ENCODE measurements at regions not wholly inside any gene's neighbourhood (a gene's known extent, or its start where the extent isn't known, plus 50 kb on each side); places are given as distances from the start of the nearest gene placed in this dataset.
"Not testable (repeated sequence)": the region's sequence is repeated elsewhere in the genome, so short reads cannot be mapped to it uniquely, and the experiment has no call there.

- TF ChIP-seq, protein P1, sequence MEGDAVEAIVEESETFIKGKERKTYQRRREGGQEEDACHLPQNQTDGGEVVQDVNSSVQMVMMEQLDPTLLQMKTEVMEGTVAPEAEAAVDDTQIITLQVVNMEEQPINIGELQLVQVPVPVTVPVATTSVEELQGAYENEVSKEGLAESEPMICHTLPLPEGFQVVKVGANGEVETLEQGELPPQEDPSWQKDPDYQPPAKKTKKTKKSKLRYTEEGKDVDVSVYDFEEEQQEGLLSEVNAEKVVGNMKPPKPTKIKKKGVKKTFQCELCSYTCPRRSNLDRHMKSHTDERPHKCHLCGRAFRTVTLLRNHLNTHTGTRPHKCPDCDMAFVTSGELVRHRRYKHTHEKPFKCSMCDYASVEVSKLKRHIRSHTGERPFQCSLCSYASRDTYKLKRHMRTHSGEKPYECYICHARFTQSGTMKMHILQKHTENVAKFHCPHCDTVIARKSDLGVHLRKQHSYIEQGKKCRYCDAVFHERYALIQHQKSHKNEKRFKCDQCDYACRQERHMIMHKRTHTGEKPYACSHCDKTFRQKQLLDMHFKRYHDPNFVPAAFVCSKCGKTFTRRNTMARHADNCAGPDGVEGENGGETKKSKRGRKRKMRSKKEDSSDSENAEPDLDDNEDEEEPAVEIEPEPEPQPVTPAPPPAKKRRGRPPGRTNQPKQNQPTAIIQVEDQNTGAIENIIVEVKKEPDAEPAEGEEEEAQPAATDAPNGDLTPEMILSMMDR (IDR thresholded peaks at IDR 0.05; ENCODE audit: insufficient read depth, low read length, poor library complexity, severe bottlenecking), result no peak
- Histone ChIP-seq H3K36me3 (ENCODE audit: control insufficient read depth, insufficient read depth, low read length) (no peaks in the 10 kb centered on the region), H3K4me3 (replicated peaks; ENCODE audit: low read depth, low read length) (no peak overlapping the region), H3K27me3 (replicated peaks; ENCODE audit: control insufficient read depth, insufficient read depth, low read length) (no peaks in the 10 kb centered on the region)
- DNase-seq (ENCODE audit: extremely low read depth, insufficient read length), result no peak
Measured at GRCh38 chr11:38345286-38345685, 1747.2 kb upstream of the RAG2 start.

GRCh38 chr11:38341612-38342011 lies 1743.6 kb upstream of the RAG2 start:
- H3K4me3 ChIP-seq (replicated peaks; ENCODE audit: low read depth, low read length); DNase-seq (ENCODE audit: extremely low read depth, insufficient read length); H3K27me3 ChIP-seq (replicated peaks; ENCODE audit: control insufficient read depth, insufficient read depth, low read length); H3K36me3 ChIP-seq (ENCODE audit: control insufficient read depth, insufficient read depth, low read length): not testable (repeated sequence)

DNA sequence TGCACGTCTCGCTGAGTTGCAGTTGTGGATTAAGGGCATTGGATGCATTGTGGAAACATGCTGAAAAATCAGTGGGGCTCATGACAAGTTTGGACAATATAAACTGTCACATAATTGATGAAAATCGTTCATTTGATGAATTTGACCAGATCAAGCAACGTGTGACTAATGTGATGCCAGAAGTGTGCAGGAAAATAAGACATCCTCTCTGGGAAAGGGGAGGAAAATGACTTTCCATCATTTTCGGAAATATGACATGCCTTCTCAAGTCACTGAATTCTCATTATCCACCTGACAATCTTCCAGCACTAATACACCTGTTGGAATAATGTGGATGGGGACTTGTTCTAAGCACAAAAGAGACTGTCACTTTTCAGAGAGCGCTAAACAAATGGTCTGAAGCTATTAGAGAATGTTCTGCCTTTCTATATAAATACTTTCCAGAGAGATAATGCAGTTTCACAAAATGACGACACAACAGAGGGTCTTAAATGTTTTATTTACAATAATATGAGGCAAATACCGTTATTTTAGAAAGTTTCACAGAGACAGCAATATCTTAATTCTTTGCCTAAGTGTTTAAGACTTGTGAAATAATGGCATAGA lies 1741.9 kb upstream of the RAG2 start:
- TF ChIP-seq, protein P1 (IDR thresholded peaks at IDR 0.05; ENCODE audit: insufficient read depth, low read length, poor library complexity, severe bottlenecking), result no peak
- Histone ChIP-seq H3K36me3 (ENCODE audit: control insufficient read depth, insufficient read depth, low read length) (no peaks in the 10 kb centered on the region), H3K27me3 (replicated peaks; ENCODE audit: control insufficient read depth, insufficient read depth, low read length) (no peaks in the 10 kb centered on the region), H3K4me3 (replicated peaks; ENCODE audit: low read depth, low read length) (no peak overlapping the region)
- no peak for DNase-seq (ENCODE audit: extremely low read depth, insufficient read length)

DNA sequence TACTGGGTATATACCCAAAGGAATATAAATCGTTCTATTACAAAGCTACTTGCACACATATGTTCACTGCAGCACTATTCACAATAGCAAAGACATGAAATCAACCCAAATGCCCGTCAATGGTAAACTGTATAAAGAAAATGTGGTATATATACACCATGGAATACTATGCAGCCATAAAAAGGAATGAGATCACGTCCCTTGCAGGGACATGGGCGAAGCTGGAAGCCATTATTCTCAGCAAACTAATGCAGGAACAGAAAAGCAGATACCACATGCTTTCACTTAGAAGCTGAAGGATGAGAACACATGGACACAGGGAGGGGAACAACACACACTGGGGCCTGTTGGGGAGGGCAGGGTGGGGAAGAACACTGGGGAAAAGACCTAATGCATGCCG lies 1740.0 kb upstream of the RAG2 start:
- H3K27me3 ChIP-seq (replicated peaks; ENCODE audit: control insufficient read depth, insufficient read depth, low read length); H3K4me3 ChIP-seq (replicated peaks; ENCODE audit: low read depth, low read length); DNase-seq (ENCODE audit: extremely low read depth, insufficient read length); H3K36me3 ChIP-seq (ENCODE audit: control insufficient read depth, insufficient read depth, low read length): not testable (repeated sequence)

DNA sequence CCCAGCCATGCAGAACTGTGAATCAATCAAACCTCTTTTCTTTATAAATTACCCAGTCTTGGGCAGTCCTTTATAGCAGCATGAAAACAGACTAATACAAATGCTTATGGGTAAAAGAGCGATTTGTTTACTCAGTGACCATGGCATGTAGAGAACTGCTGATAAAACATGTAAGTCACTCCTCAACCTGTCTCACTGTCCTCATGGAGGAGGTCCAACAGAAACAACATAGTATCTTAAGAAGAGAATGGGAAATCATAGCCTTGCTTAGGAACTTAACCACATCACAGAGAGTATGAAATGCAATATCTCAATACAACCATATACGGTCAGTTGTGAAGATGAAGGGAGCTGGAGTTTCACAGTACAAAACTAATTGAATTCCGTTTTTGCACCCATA lies 1734.0 kb upstream of the RAG2 start:
- Histone ChIP-seq H3K36me3 (ENCODE audit: control insufficient read depth, insufficient read depth, low read length) (no peaks in the 10 kb centered on the region), H3K27me3 (replicated peaks; ENCODE audit: control insufficient read depth, insufficient read depth, low read length) (no peaks in the 10 kb centered on the region), H3K4me3 (replicated peaks; ENCODE audit: low read depth, low read length) (no peak overlapping the region)
- no peak for DNase-seq (ENCODE audit: extremely low read depth, insufficient read length)
- TF ChIP-seq, protein P1 (IDR thresholded peaks at IDR 0.05; ENCODE audit: insufficient read depth, low read length, poor library complexity, severe bottlenecking), result no peak

- TF ChIP-seq, protein P1 (IDR thresholded peaks at IDR 0.05; ENCODE audit: insufficient read depth, low read length, poor library complexity, severe bottlenecking), result no peak
- no peak overlapping the region for H3K4me3 ChIP-seq (replicated peaks; ENCODE audit: low read depth, low read length)
- H3K27me3 ChIP-seq (replicated peaks; ENCODE audit: control insufficient read depth, insufficient read depth, low read length), result no peaks in the 10 kb centered on the region
- no peak for DNase-seq (ENCODE audit: extremely low read depth, insufficient read length)
- H3K36me3 ChIP-seq (ENCODE audit: control insufficient read depth, insufficient read depth, low read length), result no peaks in the 10 kb centered on the region
Measured at GRCh38 chr11:38330578-38330977, 1732.5 kb upstream of the RAG2 start.

Data from GM06990 (cell line).